ENCODE measurements at regions not wholly inside any gene's neighbourhood (a gene's known extent, or its start where the extent isn't known, plus 50 kb on each side); places are given as distances from the start of the nearest gene placed in this dataset.

GRCh38 chr11:41622707-41623359 lies 163.4 kb upstream of the LRRC4C start:
- Histone ChIP-seq H4K20me1 (ENCODE audit: control insufficient read depth, insufficient read depth, low read depth, low read length) (no peaks in the 10 kb centered on the region), H3K27me3 (ENCODE audit: control insufficient read depth, low read length) (no peaks in the 10 kb centered on the region), H3K9me2 (replicated peaks; ENCODE audit: control insufficient read depth, low read length) (no peaks in the 10 kb centered on the region; the same call in 1 of the 2 replicates), H3K4me3 (ENCODE audit: low read length) (no peak overlapping the region), H3K9me3 (ENCODE audit: control insufficient read depth, insufficient read depth, low read length) (no peaks in the 10 kb centered on the region; the same call in 1 of the 2 replicates), H3K4me2 (ENCODE audit: low read length) (no peak overlapping the region), H3F3A (ENCODE audit: control insufficient read depth, insufficient read depth) (no peaks in the 10 kb centered on the region), H3K36me3 (ENCODE audit: control insufficient read depth, low read length) (no peaks in the 10 kb centered on the region), H3K27ac (ENCODE audit: low read depth, low read length) (no peak overlapping the region), H3K4me1 (ENCODE audit: control insufficient read depth, low read length) (no peaks in the 10 kb centered on the region), H3K79me2 (ENCODE audit: control insufficient read depth, low read length) (no peaks in the 10 kb centered on the region)
- TF ChIP-seq EZH2phosphoT487 (IDR thresholded peaks at IDR 0.05; ENCODE audit: borderline replicate concordance, low read length) (no peak), CTCF (IDR thresholded peaks at IDR 0.05; ENCODE audit: low read depth, low read length, poor library complexity, severe bottlenecking) (no peak)

DNA sequence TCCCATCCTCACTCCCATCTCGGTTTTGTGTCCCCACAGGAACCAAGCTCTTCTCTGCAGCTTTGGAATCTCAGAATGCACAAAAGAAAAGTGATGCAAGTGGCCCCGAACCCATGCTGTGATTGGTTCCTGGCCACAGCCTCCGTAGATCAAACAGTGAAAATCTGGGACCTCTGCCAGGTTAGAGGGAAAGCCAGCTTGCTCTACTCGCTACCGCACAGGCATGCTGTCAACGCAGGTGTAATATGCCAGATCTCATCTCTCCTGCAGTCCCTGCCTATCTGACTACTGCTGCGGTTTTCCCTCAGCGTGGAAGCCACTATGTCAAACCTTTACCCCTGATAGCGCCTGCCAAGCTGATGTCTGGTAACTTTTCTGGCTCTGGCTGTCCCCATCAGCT lies 200.5 kb upstream of the LRRC4C start:
- no peaks in the 10 kb centered on the region for H3K36me3 ChIP-seq (ENCODE audit: control insufficient read depth, low read length)
- no peaks in the 10 kb centered on the region for H3K4me1 ChIP-seq (ENCODE audit: control insufficient read depth, low read length)
- no peaks in the 10 kb centered on the region for H3K79me2 ChIP-seq (ENCODE audit: control insufficient read depth, low read length)
- no peaks in the 10 kb centered on the region for H4K20me1 ChIP-seq (ENCODE audit: control insufficient read depth, insufficient read depth, low read depth, low read length)
- H3K4me3 ChIP-seq (ENCODE audit: low read length) = no peak overlapping the region
- no peak overlapping the region for H3K27ac ChIP-seq (ENCODE audit: low read depth, low read length)
- TF ChIP-seq CTCF (IDR thresholded peaks at IDR 0.05; ENCODE audit: low read depth, low read length, poor library complexity, severe bottlenecking) (no peak), EZH2phosphoT487 (IDR thresholded peaks at IDR 0.05; ENCODE audit: borderline replicate concordance, low read length) (no peak)
- no peaks in the 10 kb centered on the region for H3K9me2 ChIP-seq (replicated peaks; ENCODE audit: control insufficient read depth, low read length)
- H3F3A ChIP-seq (ENCODE audit: control insufficient read depth, insufficient read depth) = no peaks in the 10 kb centered on the region
- H3K27me3 ChIP-seq (ENCODE audit: control insufficient read depth, low read length) = no peaks in the 10 kb centered on the region
- no peak overlapping the region for H3K4me2 ChIP-seq (ENCODE audit: low read length)
- H3K9me3 ChIP-seq (ENCODE audit: control insufficient read depth, insufficient read depth, low read length) = no peaks in the 10 kb centered on the region; the same call in 1 of the 2 replicates

DNA sequence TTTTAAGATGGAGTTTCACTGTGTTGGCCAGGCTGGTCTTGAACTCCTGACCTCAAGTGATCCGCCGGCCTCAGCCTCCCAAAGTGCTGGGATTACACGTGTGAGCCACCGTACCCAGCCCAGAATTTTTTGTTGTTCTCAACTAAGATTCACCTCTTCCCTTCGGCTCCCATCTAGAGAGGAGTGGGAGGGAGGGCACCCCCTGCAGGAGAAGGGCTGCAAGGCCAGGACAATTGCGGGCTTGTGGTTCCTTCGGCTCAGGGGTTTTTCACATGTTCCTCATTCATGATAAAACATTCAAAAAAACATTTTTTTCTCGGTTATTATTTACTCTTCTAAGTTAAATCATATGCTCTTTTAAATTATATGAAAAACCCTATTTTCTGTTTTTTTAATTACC lies 201.1 kb upstream of the LRRC4C start:
- Histone ChIP-seq H3K4me3 (ENCODE audit: low read length) (no peak overlapping the region), H3K79me2 (ENCODE audit: control insufficient read depth, low read length) (no peaks in the 10 kb centered on the region), H3F3A (ENCODE audit: control insufficient read depth, insufficient read depth) (no peaks in the 10 kb centered on the region), H3K9me3 (ENCODE audit: control insufficient read depth, insufficient read depth, low read length) (no peaks in the 10 kb centered on the region; the same call in 1 of the 2 replicates), H3K4me2 (ENCODE audit: low read length) (no peak overlapping the region), H3K27me3 (ENCODE audit: control insufficient read depth, low read length) (no peaks in the 10 kb centered on the region), H3K36me3 (ENCODE audit: control insufficient read depth, low read length) (no peaks in the 10 kb centered on the region), H3K27ac (ENCODE audit: low read depth, low read length) (no peak overlapping the region), H4K20me1 (ENCODE audit: control insufficient read depth, insufficient read depth, low read depth, low read length) (no peaks in the 10 kb centered on the region), H3K9me2 (replicated peaks; ENCODE audit: control insufficient read depth, low read length) (no peaks in the 10 kb centered on the region), H3K4me1 (ENCODE audit: control insufficient read depth, low read length) (no peaks in the 10 kb centered on the region)
- TF ChIP-seq EZH2phosphoT487 (IDR thresholded peaks at IDR 0.05; ENCODE audit: borderline replicate concordance, low read length) = no peak
- TF ChIP-seq CTCF (IDR thresholded peaks at IDR 0.05; ENCODE audit: low read depth, low read length, poor library complexity, severe bottlenecking) = no peak

All from DOHH2 (cell line).